GM10248 (cell line): ENCODE measurements at regions not wholly inside any gene's neighbourhood (a gene's known extent, or its start where the extent isn't known, plus 50 kb on each side); places are given as distances from the start of the nearest gene placed in this dataset.

Experiments used
- CTCF ChIA-PET: fragments of 300-600 bp; sonication (Branson Sonifier 250); formaldehyde crosslinking; extraction: SDS; loops from one replicate; lab custom pipeline; 2021; ENCODE audit warnings: antibody characterized with exemption; lab: Yijun Ruan, JAX
- POLR2A ChIA-PET: fragments of 350-650 bp; sonication (Branson Sonifier 250); formaldehyde crosslinking; extraction: SDS; loops from one replicate; lab custom pipeline; 2020; ENCODE audit warnings: antibody characterized with exemption; lab: Yijun Ruan, JAX
- DNase-seq: peaks from one replicate; pipeline ENCODE4 v3.0.0; 2012; ENCODE audit errors: extremely low spot score
- TF ChIP-seq, protein P1 (sequence below): IDR thresholded peaks from 2 replicates; pipeline ENCODE4 v1.5.1; 2012; ENCODE audit warnings: mild to moderate bottlenecking, low read depth; ENCODE audit errors: extremely low read depth, missing control alignments, control extremely low read depth

DNA sequence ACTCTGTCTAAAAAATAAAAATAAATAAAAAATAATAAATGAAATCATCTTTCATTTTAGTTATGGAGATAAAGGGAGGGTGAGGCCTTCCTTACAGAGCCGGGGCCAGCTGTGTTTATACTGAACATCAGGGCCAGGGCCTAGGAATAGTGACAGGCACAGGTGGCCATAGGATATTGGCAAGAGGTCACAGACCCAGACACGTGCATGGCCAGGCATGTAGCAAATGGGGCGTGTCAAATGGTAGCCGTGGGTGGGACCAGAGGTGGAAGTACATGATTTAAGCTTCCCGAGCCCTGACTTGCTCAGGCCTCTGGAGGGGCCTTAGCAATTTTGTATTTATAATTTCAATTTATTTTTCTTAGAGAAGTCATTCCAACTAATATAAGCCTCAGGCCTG is 353.0 kb downstream of the ANKRD30A start:
- CTCF ChIA-PET, result no interaction called here
- TF ChIP-seq, protein P1, sequence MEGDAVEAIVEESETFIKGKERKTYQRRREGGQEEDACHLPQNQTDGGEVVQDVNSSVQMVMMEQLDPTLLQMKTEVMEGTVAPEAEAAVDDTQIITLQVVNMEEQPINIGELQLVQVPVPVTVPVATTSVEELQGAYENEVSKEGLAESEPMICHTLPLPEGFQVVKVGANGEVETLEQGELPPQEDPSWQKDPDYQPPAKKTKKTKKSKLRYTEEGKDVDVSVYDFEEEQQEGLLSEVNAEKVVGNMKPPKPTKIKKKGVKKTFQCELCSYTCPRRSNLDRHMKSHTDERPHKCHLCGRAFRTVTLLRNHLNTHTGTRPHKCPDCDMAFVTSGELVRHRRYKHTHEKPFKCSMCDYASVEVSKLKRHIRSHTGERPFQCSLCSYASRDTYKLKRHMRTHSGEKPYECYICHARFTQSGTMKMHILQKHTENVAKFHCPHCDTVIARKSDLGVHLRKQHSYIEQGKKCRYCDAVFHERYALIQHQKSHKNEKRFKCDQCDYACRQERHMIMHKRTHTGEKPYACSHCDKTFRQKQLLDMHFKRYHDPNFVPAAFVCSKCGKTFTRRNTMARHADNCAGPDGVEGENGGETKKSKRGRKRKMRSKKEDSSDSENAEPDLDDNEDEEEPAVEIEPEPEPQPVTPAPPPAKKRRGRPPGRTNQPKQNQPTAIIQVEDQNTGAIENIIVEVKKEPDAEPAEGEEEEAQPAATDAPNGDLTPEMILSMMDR, result no peak
- DNase-seq, result no peak
- POLR2A ChIA-PET, result no interaction called here

DNA sequence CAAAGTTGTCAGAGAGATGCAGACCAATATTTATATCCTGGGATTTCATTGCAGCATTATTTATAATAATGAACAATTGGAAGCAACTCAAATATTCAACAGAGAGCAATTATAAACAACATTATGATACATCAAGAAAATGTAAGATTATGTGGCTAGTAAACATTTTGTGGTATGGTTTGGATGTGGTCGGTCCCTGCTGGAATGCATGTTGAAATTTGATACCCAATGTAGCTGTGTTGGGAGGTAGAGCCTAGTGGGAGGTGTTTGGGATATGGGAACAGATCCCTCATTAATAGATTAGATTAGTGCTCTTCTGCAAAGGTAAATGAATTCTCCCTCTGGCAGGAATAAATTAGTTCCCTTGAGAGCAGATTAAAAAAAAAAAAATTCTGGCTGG is 350.9 kb downstream of the ANKRD30A start:
- CTCF ChIA-PET, result no interaction called here
- TF ChIP-seq, protein P1, result no peak
- DNase-seq, result no peak
- POLR2A ChIA-PET, result no interaction called here

DNA sequence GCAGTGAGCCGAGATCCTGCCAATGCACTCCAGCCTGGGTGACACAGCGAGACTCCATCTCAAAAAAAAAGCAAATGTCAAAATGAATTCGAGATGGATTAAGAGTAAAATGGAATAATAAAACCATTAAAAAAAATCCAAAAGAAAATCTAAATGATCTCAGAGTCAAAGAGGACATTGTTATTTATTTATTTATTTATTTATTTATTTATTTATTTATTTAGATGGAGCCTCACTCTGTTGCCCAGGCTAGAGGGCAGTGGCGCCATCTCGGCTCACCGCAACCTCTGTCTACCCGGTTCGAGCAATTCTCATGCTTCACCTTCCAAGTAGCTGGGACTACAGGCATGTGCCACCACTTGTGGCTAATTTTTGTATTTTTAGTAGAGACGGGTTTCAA is 349.2 kb downstream of the ANKRD30A start:
- CTCF ChIA-PET, result no interaction called here
- TF ChIP-seq, protein P1, result no peak
- no peak for DNase-seq
- POLR2A ChIA-PET, result no interaction called here

DNA sequence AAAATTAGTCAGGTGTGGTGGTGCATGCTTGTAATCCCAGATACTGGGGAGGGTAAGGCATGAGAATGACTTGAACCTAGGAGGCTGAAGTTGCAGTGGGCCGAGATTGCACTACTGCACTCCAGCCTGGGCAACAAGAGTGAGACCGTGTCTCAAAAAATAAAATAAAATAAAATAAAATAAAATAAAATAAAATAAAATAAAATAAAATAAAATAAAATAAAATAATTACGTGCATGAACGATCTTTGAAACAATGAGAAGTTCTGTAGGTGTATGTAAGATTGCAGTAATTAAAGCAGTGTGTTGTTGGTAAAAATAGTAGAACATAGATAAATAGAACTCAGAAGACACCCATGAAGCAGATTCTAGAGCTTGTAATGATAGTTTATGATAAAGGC is 348.5 kb downstream of the ANKRD30A start:
- TF ChIP-seq, protein P1, result no peak
- ChIA-PET POLR2A (no interaction called here), CTCF (no interaction called here)
- DNase-seq, result no peak

DNA sequence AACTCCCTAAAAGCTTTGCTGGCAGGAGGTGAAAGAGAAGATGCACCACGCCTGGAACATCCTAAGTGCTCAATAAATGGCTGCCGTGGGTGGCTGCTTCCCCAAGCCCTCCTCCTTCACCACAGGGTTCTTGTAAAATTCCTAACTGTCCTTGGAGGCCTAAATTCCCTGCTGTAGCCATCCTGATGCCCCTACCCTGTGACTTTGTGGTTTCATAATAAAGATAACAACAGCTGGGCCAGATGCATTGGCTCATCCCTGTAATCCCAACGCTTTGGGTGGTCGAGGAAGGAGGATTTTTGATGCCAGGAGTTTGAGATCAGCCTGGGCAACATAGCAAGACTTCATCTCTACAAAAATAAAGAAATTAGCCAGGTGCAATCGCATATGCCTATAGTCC is 341.8 kb downstream of the ANKRD30A start:
- TF ChIP-seq, protein P1, result no peak
- no peak for DNase-seq
- ChIA-PET POLR2A (no interaction called here), CTCF (interaction anchor here (1.3 kb wide), 1 partner anchor 34 kb away, joined by 3 read pairs; no protein-coding TSS in a partner anchor)

DNA sequence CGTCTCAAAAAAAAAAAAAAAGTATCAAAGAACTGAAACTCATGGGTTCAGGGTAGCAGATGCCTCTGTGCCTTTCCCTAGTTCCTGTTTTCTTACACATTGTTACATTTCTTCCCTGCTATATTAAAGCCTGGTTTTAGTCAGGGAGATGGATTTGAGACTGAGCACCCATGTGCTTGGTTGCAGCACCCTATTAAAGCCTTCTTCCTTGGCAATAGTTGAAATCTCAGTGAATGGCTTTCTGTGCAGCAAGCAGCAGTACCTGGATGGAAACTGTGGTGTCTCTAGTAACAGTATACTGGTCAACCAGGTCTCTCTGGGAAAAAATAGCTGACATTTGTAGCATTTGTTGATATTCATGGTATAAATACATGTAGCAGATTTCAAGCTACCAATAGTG is 331.1 kb downstream of the ANKRD30A start:
- TF ChIP-seq, protein P1, result no peak
- POLR2A ChIA-PET, result no interaction called here
- CTCF ChIA-PET, result no interaction called here
- DNase-seq, result no peak

DNA sequence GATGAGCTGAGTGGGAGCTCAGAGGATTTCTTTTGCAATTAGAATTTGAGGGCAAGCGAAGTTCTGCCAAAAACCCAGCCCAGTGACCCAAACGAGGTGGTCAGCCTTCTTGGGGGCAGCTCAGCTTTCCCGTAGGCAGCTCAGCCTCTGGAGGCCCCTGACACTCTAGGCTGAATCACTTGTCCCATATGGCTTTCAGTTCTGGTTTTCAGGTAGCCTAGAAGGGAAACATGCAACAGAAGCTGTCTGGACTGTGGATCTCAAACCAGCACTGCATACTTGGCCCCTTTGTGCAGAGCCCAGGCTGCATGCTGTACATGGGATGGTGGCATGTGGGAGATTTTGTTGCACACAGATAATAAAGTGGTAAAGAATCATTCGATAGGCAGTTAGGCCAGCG is 322.8 kb downstream of the ANKRD30A start:
- TF ChIP-seq, protein P1, result no peak
- CTCF ChIA-PET, result no interaction called here
- POLR2A ChIA-PET, result no interaction called here

More for the DNA sequence above, 322.8 kb downstream of the ANKRD30A start:
- no peak for DNase-seq
